ENCODE measurements at regions not wholly inside any gene's neighbourhood (a gene's known extent, or its start where the extent isn't known, plus 50 kb on each side); places are given as distances from the start of the nearest gene placed in this dataset.

- TF ChIP-seq, protein P1, sequence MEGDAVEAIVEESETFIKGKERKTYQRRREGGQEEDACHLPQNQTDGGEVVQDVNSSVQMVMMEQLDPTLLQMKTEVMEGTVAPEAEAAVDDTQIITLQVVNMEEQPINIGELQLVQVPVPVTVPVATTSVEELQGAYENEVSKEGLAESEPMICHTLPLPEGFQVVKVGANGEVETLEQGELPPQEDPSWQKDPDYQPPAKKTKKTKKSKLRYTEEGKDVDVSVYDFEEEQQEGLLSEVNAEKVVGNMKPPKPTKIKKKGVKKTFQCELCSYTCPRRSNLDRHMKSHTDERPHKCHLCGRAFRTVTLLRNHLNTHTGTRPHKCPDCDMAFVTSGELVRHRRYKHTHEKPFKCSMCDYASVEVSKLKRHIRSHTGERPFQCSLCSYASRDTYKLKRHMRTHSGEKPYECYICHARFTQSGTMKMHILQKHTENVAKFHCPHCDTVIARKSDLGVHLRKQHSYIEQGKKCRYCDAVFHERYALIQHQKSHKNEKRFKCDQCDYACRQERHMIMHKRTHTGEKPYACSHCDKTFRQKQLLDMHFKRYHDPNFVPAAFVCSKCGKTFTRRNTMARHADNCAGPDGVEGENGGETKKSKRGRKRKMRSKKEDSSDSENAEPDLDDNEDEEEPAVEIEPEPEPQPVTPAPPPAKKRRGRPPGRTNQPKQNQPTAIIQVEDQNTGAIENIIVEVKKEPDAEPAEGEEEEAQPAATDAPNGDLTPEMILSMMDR (IDR thresholded peaks at IDR 0.05): no peak
- no peak for TF ChIP-seq POLR2AphosphoS5 (IDR thresholded peaks at IDR 0.05)
- TF ChIP-seq POLR2A (IDR thresholded peaks at IDR 0.05): no peak
These were observed 544.1 kb downstream of the HTR7 start for GRCh38 chr10:90313576-90314325.
